HG03064 (cell line): ENCODE measurements at regions not wholly inside any gene's neighbourhood (a gene's known extent, or its start where the extent isn't known, plus 50 kb on each side); places are given as distances from the start of the nearest gene placed in this dataset.
"Not testable (repeated sequence)": the region's sequence is repeated elsewhere in the genome, so short reads cannot be mapped to it uniquely, and the experiment has no call there.

Experiments used
- ATAC-seq: cut with Tn5 transposase; IDR thresholded peaks from one replicate; pipeline ENCODE4 v1.9.1; 2021; ENCODE audit warnings: low read depth; ENCODE audit not compliant: unreplicated experiment

DNA sequence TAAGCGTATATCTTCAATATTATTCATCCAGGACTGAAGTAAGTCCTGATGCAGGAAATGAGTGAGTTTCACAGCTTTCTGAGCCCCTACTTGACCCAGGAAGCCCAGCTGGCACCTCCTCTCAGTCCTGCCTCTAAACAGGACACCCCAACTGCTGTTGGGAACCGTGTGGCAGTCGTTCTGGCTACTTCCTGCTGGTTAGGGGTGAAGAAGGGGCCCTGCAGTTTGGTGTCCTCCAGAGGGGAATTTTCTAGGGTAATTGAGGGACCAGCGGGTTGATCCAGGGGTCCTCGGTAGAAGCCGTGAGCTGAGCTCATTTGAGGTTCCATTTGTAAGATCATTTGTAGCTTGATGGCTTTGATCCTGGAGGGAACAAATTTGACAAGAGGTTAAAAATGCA, 253.2 kb upstream of the MBL2 start:
- not testable (repeated sequence) for ATAC-seq

DNA sequence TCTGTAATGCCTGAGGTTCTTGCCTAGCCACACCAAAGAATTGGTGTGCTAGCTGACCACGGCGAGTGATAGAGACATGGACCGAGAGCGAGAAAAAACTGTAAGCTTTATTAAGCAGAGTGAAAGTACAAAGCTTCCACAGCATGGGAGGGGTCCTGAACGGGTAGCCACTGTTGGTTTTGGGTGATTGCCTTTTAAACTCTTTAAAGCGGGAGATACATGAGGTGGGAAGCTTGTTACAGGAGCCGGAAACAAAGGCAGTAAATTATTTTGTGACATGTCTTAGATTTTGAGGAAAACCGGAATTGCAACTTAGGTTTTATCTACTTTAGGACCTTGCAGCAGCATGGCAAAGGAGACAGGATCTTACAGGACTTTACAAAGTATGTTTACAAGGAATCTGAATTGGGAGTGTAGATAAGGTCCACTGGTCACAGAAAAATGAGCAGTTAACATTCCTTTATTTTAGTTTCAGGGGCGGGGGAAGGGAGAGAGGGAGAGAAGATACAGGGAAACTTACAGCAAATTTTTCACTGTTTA, 252.7 kb upstream of the MBL2 start:
- ATAC-seq = no peak

GRCh38 chr10:53023411-53023810, 250.8 kb upstream of the MBL2 start:
- ATAC-seq = no peak

- no peak for ATAC-seq
Measured at GRCh38 chr10:53022611-53023088, 250.1 kb upstream of the MBL2 start.

GRCh38 chr10:53013201-53013810, 240.7 kb upstream of the MBL2 start:
- ATAC-seq = no peak

GRCh38 chr10:53009961-53010907, 237.7 kb upstream of the MBL2 start:
- no peak for ATAC-seq

DNA sequence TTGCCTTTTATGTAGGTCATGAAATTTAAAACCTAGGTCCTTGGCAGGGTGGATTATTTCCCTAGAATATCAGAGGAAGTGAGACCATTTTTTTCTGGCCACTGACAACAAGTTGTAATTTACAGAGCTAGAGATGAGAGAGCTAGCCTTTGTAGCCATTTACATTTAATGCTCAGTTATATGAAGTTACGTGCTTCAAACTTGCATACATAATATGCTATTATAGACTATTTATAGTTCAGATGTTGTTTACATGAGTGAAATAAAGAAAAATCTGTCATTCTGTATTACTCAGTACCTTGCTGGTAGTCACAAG, 234.9 kb upstream of the MBL2 start:
- ATAC-seq = no peak

- ATAC-seq = no peak
Measured at GRCh38 chr10:53006663-53007526, 234.3 kb upstream of the MBL2 start.

DNA sequence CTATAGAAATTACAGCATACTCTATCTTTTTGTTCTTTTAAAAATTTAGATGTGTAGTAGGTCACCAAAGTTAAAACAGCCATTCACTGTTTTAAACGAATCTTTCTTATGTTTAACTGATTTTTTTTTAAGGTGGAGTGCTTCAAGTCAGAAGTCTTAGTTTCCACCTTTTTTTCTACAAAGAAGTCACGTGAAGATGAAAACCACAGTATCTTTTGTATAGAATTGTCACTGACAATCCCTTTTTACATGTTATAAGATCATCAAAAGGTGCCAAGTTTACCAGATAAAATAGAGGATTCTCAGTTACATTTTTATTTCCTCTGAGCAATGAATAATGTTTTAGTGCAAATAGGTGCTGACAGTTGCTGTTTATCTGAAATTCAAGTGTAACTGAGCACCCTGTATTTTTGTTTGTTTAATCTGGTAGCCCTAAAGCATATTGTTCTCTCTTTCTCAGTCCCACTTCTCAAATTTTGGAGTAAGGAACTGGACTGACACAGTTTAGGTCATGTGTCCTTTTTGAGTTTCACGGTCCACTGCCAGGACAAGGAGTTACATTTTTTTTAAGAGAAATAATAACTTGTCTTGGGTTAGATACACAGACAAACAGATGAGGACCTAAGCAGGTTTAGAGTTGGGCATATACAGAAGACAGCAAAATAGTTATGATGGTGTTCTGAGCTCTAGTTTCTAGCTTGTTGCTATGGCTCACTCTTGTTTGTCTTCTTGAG, 233.2 kb upstream of the MBL2 start:
- ATAC-seq = no peak

- no peak for ATAC-seq
Measured at GRCh38 chr10:53003094-53003493, 230.5 kb upstream of the MBL2 start.

GRCh38 chr10:52999681-53000080, 227.1 kb upstream of the MBL2 start:
- no peak for ATAC-seq

DNA sequence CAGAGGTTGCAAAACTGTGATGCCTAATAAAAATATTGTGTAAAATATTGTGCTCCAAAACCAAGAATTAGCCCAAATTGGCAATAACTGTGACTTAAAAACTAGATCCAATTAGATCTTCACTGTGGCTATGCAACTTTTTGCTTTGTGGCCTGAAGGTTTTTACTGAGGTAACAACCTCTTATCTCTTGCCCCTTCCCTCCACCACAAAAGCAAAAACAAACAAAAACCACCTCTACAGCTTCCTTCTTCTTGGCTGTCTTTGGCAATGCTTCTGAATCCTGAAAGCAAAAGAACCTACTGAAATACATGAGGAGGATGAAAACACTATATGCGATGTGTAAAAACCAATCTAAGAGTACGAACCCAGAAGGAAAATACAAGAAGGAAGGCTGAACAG, 226.7 kb upstream of the MBL2 start:
- no peak for ATAC-seq

GRCh38 chr10:52997007-52997406, 224.4 kb upstream of the MBL2 start:
- no peak for ATAC-seq

DNA sequence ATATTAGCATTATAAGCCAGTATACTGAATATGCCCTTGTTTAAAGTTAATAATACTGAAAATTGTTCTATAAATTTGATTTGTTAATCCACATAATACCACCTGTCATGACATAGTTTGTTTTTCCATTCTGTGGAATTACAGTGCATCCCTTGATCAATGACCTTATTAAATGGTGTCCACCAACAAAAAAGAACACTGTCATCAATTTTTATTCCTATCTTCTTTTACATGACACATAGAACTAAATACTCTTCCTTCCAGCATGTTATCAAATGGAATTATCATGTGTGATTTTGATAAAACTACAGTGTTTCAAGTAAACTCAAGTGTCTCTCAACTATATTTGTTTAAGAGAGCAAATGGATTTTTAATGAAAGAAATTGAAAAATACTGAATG, 221.8 kb upstream of the MBL2 start:
- no peak for ATAC-seq

- ATAC-seq = no peak
Measured at GRCh38 chr10:52993109-52993508, 220.5 kb upstream of the MBL2 start.

- no peak for ATAC-seq
Measured at GRCh38 chr10:52992567-52992966, 220.0 kb upstream of the MBL2 start.

DNA sequence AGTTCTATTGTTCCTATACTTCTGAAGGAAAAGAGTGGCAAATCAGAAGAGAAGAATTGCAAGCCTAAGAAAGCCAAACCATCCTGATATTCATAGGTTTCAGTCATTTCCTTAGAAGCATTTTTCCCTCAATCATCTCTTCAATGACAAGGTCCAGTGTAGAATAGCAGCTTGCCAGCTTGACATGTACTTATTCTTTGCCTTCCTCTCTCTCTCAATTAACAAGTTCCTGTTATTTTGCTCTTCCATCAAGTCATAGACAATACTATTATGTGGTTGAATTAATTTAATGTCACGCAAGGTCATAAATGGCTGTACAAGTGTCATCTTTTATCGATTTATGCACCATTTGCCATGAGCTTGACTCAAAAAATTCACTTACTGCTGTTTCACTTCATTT, 216.3 kb upstream of the MBL2 start:
- no peak for ATAC-seq

DNA sequence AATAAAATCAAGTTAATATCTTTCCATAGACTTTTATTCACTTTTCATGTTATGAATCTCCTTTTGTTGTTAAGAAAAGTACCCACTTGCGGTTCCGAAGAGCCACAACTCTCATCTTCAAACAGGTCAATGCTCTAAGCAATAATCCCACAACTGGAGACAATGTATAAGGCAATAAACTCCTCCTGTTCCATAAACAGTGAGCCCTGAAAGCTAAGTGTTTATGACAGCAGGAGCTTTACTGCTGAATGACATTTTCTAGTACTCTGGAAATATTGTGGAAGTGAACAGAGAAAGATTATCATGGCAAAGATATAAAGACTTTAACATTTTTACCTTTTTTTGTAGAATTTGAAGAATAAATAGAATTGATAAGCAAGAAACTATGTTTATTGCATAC, 213.5 kb upstream of the MBL2 start:
- ATAC-seq = no peak

- ATAC-seq = no peak
Measured at GRCh38 chr10:52984169-52984568, 211.6 kb upstream of the MBL2 start.

- no peak for ATAC-seq
Measured at GRCh38 chr10:52979295-52979990, 206.9 kb upstream of the MBL2 start.
